H1 (cell line): ENCODE measurements at regions not wholly inside any gene's neighbourhood (a gene's known extent, or its start where the extent isn't known, plus 50 kb on each side); places are given as distances from the start of the nearest gene placed in this dataset.

Source experiments
- HDAC2 ChIP-seq, 2 experiments: fragments of 300-600 bp in 1 of 2; sonication (generic) in 1 of 2; IDR thresholded peaks; 2 replicates each; pipeline ENCODE4 v1.6.1; 2011 to 2012; ENCODE audit warnings: low read depth in 2 of 2, low read length in 2 of 2, mild to moderate bottlenecking in 2 of 2, moderate library complexity in 2 of 2, borderline replicate concordance in 1 of 2, inconsistent platforms in 1 of 2

GRCh38 chr17:53548252-53548651 is 274.5 kb upstream of the KIF2B start (continued):
- no peak for TF ChIP-seq HDAC2 (IDR thresholded peaks at IDR 0.05; ENCODE audit: borderline replicate concordance in 1 of 2, low read depth in 2 of 2, low read length in 2 of 2)
